ENCODE measurements at regions not wholly inside any gene's neighbourhood (a gene's known extent, or its start where the extent isn't known, plus 50 kb on each side); places are given as distances from the start of the nearest gene placed in this dataset.
A peak's percentile ranks its signal among the peaks of the same experiment; 100 is the strongest.

GRCh38 chr9:108554831-108555230, 301.0 kb downstream of the ACTL7B start:
- WGBS = 100% methylated on average over 3 of the region's 3 CpGs
- Histone ChIP-seq H2BK5ac (ENCODE audit: low read depth, low read length, poor library complexity, severe bottlenecking) (no peak overlapping the region), H3K79me1 (replicated peaks; ENCODE audit: low read length, poor library complexity, severe bottlenecking) (no peaks in the 10 kb centered on the region), H3K9me3 (ENCODE audit: control insufficient read depth, low read length) (no peaks in the 10 kb centered on the region), H3K27me3 (ENCODE audit: control insufficient read depth in 1 of 2, insufficient read depth in 1 of 2, low read length in 2 of 2) (no peaks in the 10 kb centered on the region), H4K91ac (ENCODE audit: low read length) (no peak overlapping the region), H2AFZ (ENCODE audit: low read depth, low read length) (no peak overlapping the region), H3K4me1 (ENCODE audit: control insufficient read depth, insufficient read depth, low read depth, low read length) (peaks cover 4% of the 10 kb centered on the region), H3K23ac (ENCODE audit: low read length in 2 of 2) (no peak overlapping the region), H2BK120ac (ENCODE audit: low read depth, low read length) (no peak overlapping the region), H3K4ac (ENCODE audit: low read depth in 1 of 2, low read length in 2 of 2) (no peak overlapping the region), H2BK15ac (ENCODE audit: low read depth, poor library complexity, severe bottlenecking) (no peak overlapping the region), H3K27ac (ENCODE audit: low read length, poor library complexity, severe bottlenecking) (no peak overlapping the region), H3K4me2 (ENCODE audit: low read length, poor library complexity, severe bottlenecking) (no peak overlapping the region), H2AK5ac (ENCODE audit: low read length, severe bottlenecking) (no peak overlapping the region), H3K9ac (ENCODE audit: low read length) (no peak overlapping the region), H2BK12ac (ENCODE audit: low read length in 2 of 2) (no peak overlapping the region), H3K14ac (ENCODE audit: low read length in 2 of 2) (no peak overlapping the region), H3K36me3 (ENCODE audit: control insufficient read depth in 1 of 2, insufficient read depth in 2 of 2, low read depth in 1 of 2, low read length in 2 of 2) (no peaks in the 10 kb centered on the region), H3K4me3 (ENCODE audit: insufficient read depth in 1 of 2, low read depth in 1 of 2, low read length in 2 of 2) (no peak overlapping the region), H4K8ac (ENCODE audit: low read length) (no peak overlapping the region), H3K18ac (ENCODE audit: low read depth in 1 of 2, low read length in 2 of 2) (no peak overlapping the region)
- DNase-seq = no peak

GRCh38 chr9:108553111-108553635, 302.6 kb downstream of the ACTL7B start:
- Histone ChIP-seq H3K27me3 (ENCODE audit: control insufficient read depth in 1 of 2, insufficient read depth in 1 of 2, low read length in 2 of 2) (no peaks in the 10 kb centered on the region), H3K9ac (ENCODE audit: low read length) (no peak overlapping the region), H3K4ac (ENCODE audit: low read depth in 1 of 2, low read length in 2 of 2) (no peak overlapping the region), H2AK5ac (ENCODE audit: low read length, severe bottlenecking) (no peak overlapping the region), H3K27ac (ENCODE audit: low read length, poor library complexity, severe bottlenecking) (no peak overlapping the region), H3K4me2 (ENCODE audit: low read length, poor library complexity, severe bottlenecking) (no peak overlapping the region), H2BK5ac (ENCODE audit: low read depth, low read length, poor library complexity, severe bottlenecking) (no peak overlapping the region), H3K9me3 (ENCODE audit: control insufficient read depth, low read length) (no peaks in the 10 kb centered on the region), H3K4me3 (ENCODE audit: insufficient read depth in 1 of 2, low read depth in 1 of 2, low read length in 2 of 2) (no peak overlapping the region), H3K4me1 (ENCODE audit: control insufficient read depth, insufficient read depth, low read depth, low read length) (peaks cover 4% of the 10 kb centered on the region), H2BK15ac (ENCODE audit: low read depth, poor library complexity, severe bottlenecking) (no peak overlapping the region), H4K8ac (ENCODE audit: low read length) (no peak overlapping the region), H3K14ac (ENCODE audit: low read length in 2 of 2) (no peak overlapping the region), H2BK12ac (ENCODE audit: low read length in 2 of 2) (no peak overlapping the region), H2AFZ (ENCODE audit: low read depth, low read length) (no peak overlapping the region), H3K36me3 (ENCODE audit: control insufficient read depth in 1 of 2, insufficient read depth in 2 of 2, low read depth in 1 of 2, low read length in 2 of 2) (no peaks in the 10 kb centered on the region), H2BK120ac (ENCODE audit: low read depth, low read length) (no peak overlapping the region), H3K23ac (ENCODE audit: low read length in 2 of 2) (no peak overlapping the region), H3K79me1 (replicated peaks; ENCODE audit: low read length, poor library complexity, severe bottlenecking) (no peaks in the 10 kb centered on the region), H4K91ac (ENCODE audit: low read length) (no peak overlapping the region), H3K18ac (ENCODE audit: low read depth in 1 of 2, low read length in 2 of 2) (no peak overlapping the region)
- no peak for DNase-seq
- WGBS = 93% methylated on average over 2 of the region's 2 CpGs

- no peak overlapping the region for H2BK12ac ChIP-seq (ENCODE audit: low read length in 2 of 2)
- no peak overlapping the region for H2AFZ ChIP-seq (ENCODE audit: low read depth, low read length)
- no peak overlapping the region for H3K9ac ChIP-seq (ENCODE audit: low read length)
- H3K4me1 ChIP-seq (ENCODE audit: control insufficient read depth, insufficient read depth, low read depth, low read length) = peaks cover 4% of the 10 kb centered on the region
- no peak overlapping the region for H2BK5ac ChIP-seq (ENCODE audit: low read depth, low read length, poor library complexity, severe bottlenecking)
- H3K23ac ChIP-seq (ENCODE audit: low read length in 2 of 2) = no peak overlapping the region
- H3K4me3 ChIP-seq (ENCODE audit: insufficient read depth in 1 of 2, low read depth in 1 of 2, low read length in 2 of 2) = no peak overlapping the region
- H2BK120ac ChIP-seq (ENCODE audit: low read depth, low read length) = no peak overlapping the region
- H2AK5ac ChIP-seq (ENCODE audit: low read length, severe bottlenecking) = no peak overlapping the region
- 86% methylated on average over 7 of the region's 7 CpGs for WGBS
- H3K18ac ChIP-seq (ENCODE audit: low read depth in 1 of 2, low read length in 2 of 2) = peak overlapping the region in 1 of 2 experiments; percentile 28
- no peak overlapping the region for H4K91ac ChIP-seq (ENCODE audit: low read length)
- H3K14ac ChIP-seq (ENCODE audit: low read length in 2 of 2) = no peak overlapping the region
- H3K4ac ChIP-seq (ENCODE audit: low read depth in 1 of 2, low read length in 2 of 2) = no peak overlapping the region
- peak overlapping the region; percentile 12 for H2BK15ac ChIP-seq (ENCODE audit: low read depth, poor library complexity, severe bottlenecking)
- no peak overlapping the region for H3K27ac ChIP-seq (ENCODE audit: low read length, poor library complexity, severe bottlenecking)
- no peak overlapping the region for H4K8ac ChIP-seq (ENCODE audit: low read length)
- H3K4me2 ChIP-seq (ENCODE audit: low read length, poor library complexity, severe bottlenecking) = no peak overlapping the region
- H3K27me3 ChIP-seq (ENCODE audit: control insufficient read depth in 1 of 2, insufficient read depth in 1 of 2, low read length in 2 of 2) = no peaks in the 10 kb centered on the region
- no peaks in the 10 kb centered on the region for H3K79me1 ChIP-seq (replicated peaks; ENCODE audit: low read length, poor library complexity, severe bottlenecking)
- DNase-seq = no peak
- H3K9me3 ChIP-seq (ENCODE audit: control insufficient read depth, low read length) = no peaks in the 10 kb centered on the region
- H3K36me3 ChIP-seq (ENCODE audit: control insufficient read depth in 1 of 2, insufficient read depth in 2 of 2, low read depth in 1 of 2, low read length in 2 of 2) = no peaks in the 10 kb centered on the region
Observed at GRCh38 chr9:108552459-108553040, 303.2 kb downstream of the ACTL7B start.

GRCh38 chr9:108551030-108551841, 304.6 kb downstream of the ACTL7B start:
- peak; percentile 83 for DNase-seq
- no peak overlapping the region for H2BK5ac ChIP-seq (ENCODE audit: low read depth, low read length, poor library complexity, severe bottlenecking)
- H4K91ac ChIP-seq (ENCODE audit: low read length) = no peak overlapping the region
- H2AFZ ChIP-seq (ENCODE audit: low read depth, low read length) = peak overlapping the region; percentile 48
- peak overlapping the region; percentile 44 for H2BK15ac ChIP-seq (ENCODE audit: low read depth, poor library complexity, severe bottlenecking)
- H3K27me3 ChIP-seq (ENCODE audit: control insufficient read depth in 1 of 2, insufficient read depth in 1 of 2, low read length in 2 of 2) = no peaks in the 10 kb centered on the region
- peak overlapping the region; percentile 13 for H3K27ac ChIP-seq (ENCODE audit: low read length, poor library complexity, severe bottlenecking)
- H2BK120ac ChIP-seq (ENCODE audit: low read depth, low read length) = no peak overlapping the region
- H2BK12ac ChIP-seq (ENCODE audit: low read length in 2 of 2) = peak overlapping the region; percentile 64 to 80
- H3K23ac ChIP-seq (ENCODE audit: low read length in 2 of 2) = no peak overlapping the region
- no peak overlapping the region for H3K4me2 ChIP-seq (ENCODE audit: low read length, poor library complexity, severe bottlenecking)
- no peak overlapping the region for H3K4me3 ChIP-seq (ENCODE audit: insufficient read depth in 1 of 2, low read depth in 1 of 2, low read length in 2 of 2)
- no peak overlapping the region for H3K14ac ChIP-seq (ENCODE audit: low read length in 2 of 2)
- H3K9ac ChIP-seq (ENCODE audit: low read length) = peak overlapping the region; percentile 73
- H3K9me3 ChIP-seq (ENCODE audit: control insufficient read depth, low read length) = no peaks in the 10 kb centered on the region
- H3K79me1 ChIP-seq (replicated peaks; ENCODE audit: low read length, poor library complexity, severe bottlenecking) = no peaks in the 10 kb centered on the region
- no peak overlapping the region for H2AK5ac ChIP-seq (ENCODE audit: low read length, severe bottlenecking)
- no peak overlapping the region for H4K8ac ChIP-seq (ENCODE audit: low read length)
- peak overlapping the region; percentile 17 to 21 for H3K4ac ChIP-seq (ENCODE audit: low read depth in 1 of 2, low read length in 2 of 2)
- peaks cover 4% of the 10 kb centered on the region for H3K4me1 ChIP-seq (ENCODE audit: control insufficient read depth, insufficient read depth, low read depth, low read length)
- H3K36me3 ChIP-seq (ENCODE audit: control insufficient read depth in 1 of 2, insufficient read depth in 2 of 2, low read depth in 1 of 2, low read length in 2 of 2) = no peaks in the 10 kb centered on the region
- peak overlapping the region in 1 of 2 experiments; percentile 29 for H3K18ac ChIP-seq (ENCODE audit: low read depth in 1 of 2, low read length in 2 of 2)
- WGBS = 48% methylated on average over 12 of the region's 12 CpGs
